Neural crest cell (in vitro differentiated cells): ENCODE measurements at regions not wholly inside any gene's neighbourhood (a gene's known extent, or its start where the extent isn't known, plus 50 kb on each side); places are given as distances from the start of the nearest gene placed in this dataset.
A peak's percentile ranks its signal among the peaks of the same experiment; 100 is the strongest.

ENCODE experiments used
- DNase-seq: peaks from one replicate; pipeline ENCODE4 v3.0.0; 2021; ENCODE audit warnings: low read depth, mixed read lengths, low spot score
- H3K27ac Mint-ChIP-seq: one replicate; pipeline ENCODE4 v1.8.0; 2021; ENCODE audit warnings: mild to moderate bottlenecking, mixed read lengths; ENCODE audit not compliant: unreplicated experiment
- H3K27me3 Mint-ChIP-seq: 2 replicates; pipeline ENCODE4 v1.8.0; 2021; ENCODE audit warnings: low read depth, mild to moderate bottlenecking, mixed read lengths
- H3K36me3 Mint-ChIP-seq: 2 replicates; pipeline ENCODE4 v1.8.0; 2021; ENCODE audit warnings: low read depth, mild to moderate bottlenecking, mixed read lengths
- H3K4me1 Mint-ChIP-seq: 2 replicates; pipeline ENCODE4 v1.8.0; 2021; ENCODE audit warnings: mixed read lengths
- H3K4me3 Mint-ChIP-seq: one replicate; pipeline ENCODE4 v1.8.0; 2021; ENCODE audit warnings: mild to moderate bottlenecking, mixed read lengths
- H3K9me3 Mint-ChIP-seq: 2 replicates; pipeline ENCODE4 v1.8.0; 2021; ENCODE audit warnings: mixed read lengths
- CTCF ChIP-seq: fragments of 200-600 bp; sonication (generic); conservative IDR thresholded peaks from 2 replicates; pipeline ENCODE4 v1.5.0; 2021; ENCODE audit warnings: antibody characterized with exemption, mild to moderate bottlenecking

GRCh38 chr11:25970726-25971508 is 361.0 kb upstream of the ANO3 start:
- Mint-ChIP-seq H3K36me3 (no peaks in the 10 kb centered on the region), H3K4me1 (no peaks in the 10 kb centered on the region), H3K4me3 (no peak overlapping the region), H3K27me3 (no peaks in the 10 kb centered on the region), H3K27ac (no peak overlapping the region), H3K9me3 (no peaks in the 10 kb centered on the region)
- peak; percentile 51 for TF ChIP-seq CTCF
- DNase-seq = no peak

- Mint-ChIP-seq H3K4me1 (peaks cover 4% of the 10 kb centered on the region), H3K9me3 (no peaks in the 10 kb centered on the region), H3K27me3 (peaks cover 3% of the 10 kb centered on the region), H3K27ac (no peak overlapping the region), H3K36me3 (no peaks in the 10 kb centered on the region), H3K4me3 (no peak overlapping the region)
- no peak for DNase-seq
- TF ChIP-seq CTCF = no peak
Measured at GRCh38 chr11:25980091-25980490, 351.8 kb upstream of the ANO3 start.

GRCh38 chr11:25981998-25982397 is 349.9 kb upstream of the ANO3 start:
- H3K36me3 Mint-ChIP-seq = no peaks in the 10 kb centered on the region
- no peaks in the 10 kb centered on the region for H3K9me3 Mint-ChIP-seq
- H3K4me3 Mint-ChIP-seq = no peak overlapping the region
- peak; percentile 32 for DNase-seq
- peaks cover 3% of the 10 kb centered on the region for H3K27me3 Mint-ChIP-seq
- H3K4me1 Mint-ChIP-seq = peaks cover 4% of the 10 kb centered on the region
- peak; percentile 82 for TF ChIP-seq CTCF
- H3K27ac Mint-ChIP-seq = no peak overlapping the region

GRCh38 chr11:25983280-25983679 is 348.6 kb upstream of the ANO3 start:
- no peak overlapping the region for H3K27ac Mint-ChIP-seq
- no peaks in the 10 kb centered on the region for H3K36me3 Mint-ChIP-seq
- H3K9me3 Mint-ChIP-seq = no peaks in the 10 kb centered on the region
- peaks cover 3% of the 10 kb centered on the region for H3K27me3 Mint-ChIP-seq
- DNase-seq = no peak
- no peak overlapping the region for H3K4me3 Mint-ChIP-seq
- no peak for TF ChIP-seq CTCF
- H3K4me1 Mint-ChIP-seq = peaks cover 4% of the 10 kb centered on the region

- no peaks in the 10 kb centered on the region for H3K27me3 Mint-ChIP-seq
- no peaks in the 10 kb centered on the region for H3K36me3 Mint-ChIP-seq
- DNase-seq = no peak
- no peak overlapping the region for H3K4me3 Mint-ChIP-seq
- no peak for TF ChIP-seq CTCF
- H3K9me3 Mint-ChIP-seq = no peaks in the 10 kb centered on the region
- H3K27ac Mint-ChIP-seq = no peak overlapping the region
- no peaks in the 10 kb centered on the region for H3K4me1 Mint-ChIP-seq
Measured at GRCh38 chr11:25988178-25988577, 343.8 kb upstream of the ANO3 start.
